ENCODE measurements at regions not wholly inside any gene's neighbourhood (a gene's known extent, or its start where the extent isn't known, plus 50 kb on each side); places are given as distances from the start of the nearest gene placed in this dataset.

DNA sequence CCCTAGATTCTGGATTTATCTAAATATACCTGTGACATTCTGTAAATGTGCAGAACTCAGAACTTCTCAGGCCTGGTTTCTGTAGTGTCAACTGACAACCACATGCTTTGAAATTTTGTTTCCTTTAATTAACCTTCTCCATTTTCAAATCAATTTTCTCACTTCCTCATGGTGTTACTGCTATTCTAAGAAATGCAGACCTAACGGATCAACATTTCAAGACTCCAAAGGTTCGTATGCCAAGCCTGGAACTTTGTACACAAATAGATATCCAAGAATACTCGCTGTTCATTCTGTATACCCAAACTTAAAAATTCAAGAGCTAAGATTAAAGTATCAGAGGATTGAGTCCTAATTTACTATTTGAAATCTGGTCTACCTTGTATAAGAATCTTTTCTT lies 88.1 kb downstream of the SLC24A2 start:
- no peak overlapping the region for H3K4me3 ChIP-seq (ENCODE audit: low read depth, low read length)
- TF ChIP-seq, protein P1, sequence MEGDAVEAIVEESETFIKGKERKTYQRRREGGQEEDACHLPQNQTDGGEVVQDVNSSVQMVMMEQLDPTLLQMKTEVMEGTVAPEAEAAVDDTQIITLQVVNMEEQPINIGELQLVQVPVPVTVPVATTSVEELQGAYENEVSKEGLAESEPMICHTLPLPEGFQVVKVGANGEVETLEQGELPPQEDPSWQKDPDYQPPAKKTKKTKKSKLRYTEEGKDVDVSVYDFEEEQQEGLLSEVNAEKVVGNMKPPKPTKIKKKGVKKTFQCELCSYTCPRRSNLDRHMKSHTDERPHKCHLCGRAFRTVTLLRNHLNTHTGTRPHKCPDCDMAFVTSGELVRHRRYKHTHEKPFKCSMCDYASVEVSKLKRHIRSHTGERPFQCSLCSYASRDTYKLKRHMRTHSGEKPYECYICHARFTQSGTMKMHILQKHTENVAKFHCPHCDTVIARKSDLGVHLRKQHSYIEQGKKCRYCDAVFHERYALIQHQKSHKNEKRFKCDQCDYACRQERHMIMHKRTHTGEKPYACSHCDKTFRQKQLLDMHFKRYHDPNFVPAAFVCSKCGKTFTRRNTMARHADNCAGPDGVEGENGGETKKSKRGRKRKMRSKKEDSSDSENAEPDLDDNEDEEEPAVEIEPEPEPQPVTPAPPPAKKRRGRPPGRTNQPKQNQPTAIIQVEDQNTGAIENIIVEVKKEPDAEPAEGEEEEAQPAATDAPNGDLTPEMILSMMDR (IDR thresholded peaks at IDR 0.05; ENCODE audit: low read depth, low read length, missing control alignments) = no peak
- DNase-seq (ENCODE audit: low read depth) = no peak

GRCh38 chr9:19699756-19700155 lies 89.1 kb downstream of the SLC24A2 start:
- TF ChIP-seq, protein P1 (IDR thresholded peaks at IDR 0.05; ENCODE audit: low read depth, low read length, missing control alignments) = no peak
- no peak overlapping the region for H3K4me3 ChIP-seq (ENCODE audit: low read depth, low read length)
- DNase-seq (ENCODE audit: low read depth) = no peak

GRCh38 chr9:19698960-19699359 lies 89.9 kb downstream of the SLC24A2 start:
- TF ChIP-seq, protein P1 (IDR thresholded peaks at IDR 0.05; ENCODE audit: low read depth, low read length, missing control alignments) = no peak
- DNase-seq (ENCODE audit: low read depth) = no peak
- H3K4me3 ChIP-seq (ENCODE audit: low read depth, low read length) = no peak overlapping the region

DNA sequence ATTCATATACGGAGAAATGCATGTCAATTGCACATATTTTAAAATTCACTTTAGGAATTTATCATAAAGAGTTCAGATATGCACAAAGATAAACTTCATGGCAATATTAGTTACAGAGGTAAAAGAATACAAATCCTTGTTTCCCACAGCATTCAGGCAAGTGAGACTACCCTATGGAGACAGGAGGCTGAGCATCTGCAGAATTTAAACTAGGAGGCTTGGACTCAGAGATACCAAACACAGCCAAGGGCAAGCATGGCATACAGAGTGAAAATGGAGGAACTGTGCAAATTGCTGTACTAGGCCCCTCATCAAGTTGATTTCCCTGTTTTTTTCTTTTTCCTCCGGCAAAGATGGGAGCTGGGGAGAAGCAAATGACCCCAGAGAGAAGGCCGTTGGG lies 94.2 kb downstream of the SLC24A2 start:
- DNase-seq (ENCODE audit: low read depth) = no peak
- TF ChIP-seq, protein P1 (IDR thresholded peaks at IDR 0.05; ENCODE audit: low read depth, low read length, missing control alignments) = no peak
- H3K4me3 ChIP-seq (ENCODE audit: low read depth, low read length) = no peak overlapping the region

DNA sequence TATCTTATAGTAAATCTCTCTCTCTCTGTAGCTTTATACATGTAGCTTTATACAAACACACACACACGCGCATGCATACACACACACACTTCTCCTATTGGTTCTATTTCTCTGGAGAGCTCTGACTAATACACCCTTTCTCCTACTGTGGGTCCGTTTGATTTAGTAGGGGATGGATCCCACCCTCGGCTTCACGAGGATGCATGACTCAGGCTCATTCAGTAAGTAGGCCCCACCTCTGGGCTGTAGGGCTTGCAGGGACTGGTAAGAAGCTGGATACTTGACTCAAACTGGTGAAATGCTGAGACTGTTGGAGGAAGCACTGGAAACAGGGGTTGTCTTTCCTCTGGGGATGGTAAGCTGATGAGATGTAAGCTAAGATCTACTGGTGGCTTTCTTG lies 98.7 kb downstream of the SLC24A2 start:
- DNase-seq (ENCODE audit: low read depth) = no peak
- H3K4me3 ChIP-seq (ENCODE audit: low read depth, low read length) = no peak overlapping the region
- TF ChIP-seq, protein P1 (IDR thresholded peaks at IDR 0.05; ENCODE audit: low read depth, low read length, missing control alignments) = no peak

- TF ChIP-seq, protein P1 (IDR thresholded peaks at IDR 0.05; ENCODE audit: low read depth, low read length, missing control alignments) = no peak
- no peak for DNase-seq (ENCODE audit: low read depth)
- H3K4me3 ChIP-seq (ENCODE audit: low read depth, low read length) = no peak overlapping the region
Observed at GRCh38 chr9:19689328-19690101, 99.3 kb downstream of the SLC24A2 start.

DNA sequence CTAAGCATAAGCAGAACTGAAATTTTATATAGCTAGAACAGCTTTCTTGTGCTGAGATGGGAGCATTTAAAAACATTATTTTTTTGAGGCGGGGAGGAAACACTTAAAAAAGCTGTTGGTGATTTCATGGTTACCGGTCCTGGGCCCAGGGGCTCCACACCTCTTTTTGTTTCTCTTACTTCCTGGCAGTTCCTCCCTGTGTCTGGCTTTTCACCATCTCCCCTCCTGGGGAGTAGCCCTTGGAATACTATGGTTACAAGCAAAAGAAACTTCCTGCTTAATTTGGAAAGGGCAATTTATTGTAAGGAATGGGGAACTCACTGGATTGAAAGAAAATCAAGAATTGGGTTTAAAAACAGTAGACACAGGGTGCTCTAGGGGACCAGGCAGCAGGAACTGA lies 105.1 kb downstream of the SLC24A2 start:
- TF ChIP-seq, protein P1 (IDR thresholded peaks at IDR 0.05; ENCODE audit: low read depth, low read length, missing control alignments) = no peak
- no peak overlapping the region for H3K4me3 ChIP-seq (ENCODE audit: low read depth, low read length)
- no peak for DNase-seq (ENCODE audit: low read depth)
